A549 (cell line): ENCODE measurements at regions not wholly inside any gene's neighbourhood (a gene's known extent, or its start where the extent isn't known, plus 50 kb on each side); places are given as distances from the start of the nearest gene placed in this dataset.

Experiments
- CTCF ChIP-seq: fragments of >200 bp; sonication (Bioruptor Twin); formaldehyde crosslinking; IDR thresholded peaks from 3 replicates; pipeline ENCODE4 v1.5.1; 2016
- ELK1 ChIP-seq: fragments of 150-350 bp; IDR thresholded peaks from 2 replicates; pipeline ENCODE4 v1.6.1; 2014; ENCODE audit warnings: low read depth, mild to moderate bottlenecking, low read length
- FOSL2 ChIP-seq, 2 experiments: fragments of 450-650 bp in 1 of 2; fragments of >200 bp in 1 of 2; sonication (Bioruptor Twin) in 1 of 2; formaldehyde crosslinking; IDR thresholded peaks; 2 replicates each; pipeline versions ENCODE4 v1.5.0 to v1.6.1; 2016 to 2020; ENCODE audit warnings: mild to moderate bottlenecking in 1 of 2, moderate library complexity in 1 of 2
- JUN ChIP-seq, 2 experiments: fragments of >200 bp; sonication (Bioruptor Twin); formaldehyde crosslinking; IDR thresholded peaks; 2 replicates in 1 of 2; 3 replicates in 1 of 2; pipeline ENCODE4 v1.6.1; 2016 to 2017
- MAX ChIP-seq: IDR thresholded peaks from 2 replicates; pipeline ENCODE4 v1.6.1; 2012
- RAD21 ChIP-seq, 2 experiments: fragments of >200 bp in 1 of 2; sonication (Bioruptor Twin) in 1 of 2; formaldehyde crosslinking in 1 of 2; IDR thresholded peaks in 1 of 2; conservative IDR thresholded peaks in 1 of 2; 2 replicates in 1 of 2; 3 replicates in 1 of 2; pipeline ENCODE4 v1.6.1; 2012 to 2018; ENCODE audit warnings: inconsistent platforms in 1 of 2
- ZNF302 ChIP-seq: fragments of 250-450 bp; sonication (Bioruptor Pico); IDR thresholded peaks from 2 replicates; pipeline ENCODE4 v1.9.0; 2021; ENCODE audit warnings: inconsistent platforms, mild to moderate bottlenecking, moderate library complexity

- TF ChIP-seq ELK1: no peak
- no peak for TF ChIP-seq RAD21 (conservative IDR thresholded peaks at IDR 0.05 in 1 of 2, IDR thresholded peaks at IDR 0.05 in 1 of 2)
- TF ChIP-seq CTCF: no peak
- TF ChIP-seq JUN (IDR thresholded peaks at IDR 0.05): no peak
- TF ChIP-seq FOSL2 (IDR thresholded peaks at IDR 0.05): no peak
- TF ChIP-seq FOSL2 (CRISPR knock-in tag; IDR thresholded peaks at IDR 0.05): no peak
- TF ChIP-seq MAX: no peak
- no peak for TF ChIP-seq ZNF302
Measured at GRCh38 chr10:33107953-33108352, 149.9 kb upstream of the ITGB1 start.
